B cell (primary cell): ENCODE measurements at regions not wholly inside any gene's neighbourhood (a gene's known extent, or its start where the extent isn't known, plus 50 kb on each side); places are given as distances from the start of the nearest gene placed in this dataset.

Experiments used
- ATAC-seq: fragments of 200-7000 bp; cut with Tn5 transposase; one replicate; pipeline ENCODE4 v1.10.0; 2021; ENCODE audit warnings: low read depth, mild to moderate bottlenecking, moderate number of reproducible peaks, moderate library complexity
- CTCF ChIA-PET: fragments of 350-600 bp; sonication (Branson Sonifier 250); formaldehyde crosslinking; loops from one replicate; lab custom pipeline; 2021; ENCODE audit warnings: antibody characterized with exemption, inconsistent platforms; lab: Charles Lee
- POLR2A ChIA-PET: fragments of 350-600 bp; sonication (Branson Sonifier 250); formaldehyde crosslinking; loops from one replicate; lab custom pipeline; 2021; ENCODE audit warnings: antibody characterized with exemption; lab: Charles Lee
- DNase-seq: peaks from one replicate; pipeline ENCODE4 v3.0.0; 2013
- H2AFZ ChIP-seq: 2 replicates; pipeline ENCODE4 v1.6.1; 2012; ENCODE audit warnings: mild to moderate bottlenecking, low read depth, low read length; ENCODE audit not compliant: insufficient read depth, poor library complexity, severe bottlenecking
- H3K27ac ChIP-seq, 2 donors: 1 replicate in 1 of 2; 2 replicates in 1 of 2; pipeline ENCODE4 v1.5.1; 2012 to 2013; ENCODE audit warnings: low read length in 2 of 2, mild to moderate bottlenecking in 2 of 2, moderate library complexity in 1 of 2
- H3K27me3 ChIP-seq, 4 experiments: fragments of 200-600 bp in 1 of 4; sonication (generic) in 1 of 4; replicated peaks in 1 of 4; 1 replicate in 2 of 4; 2 replicates in 2 of 4; pipeline versions ENCODE4 v1.6.1 to v1.7.0; 2013 to 2016; ENCODE audit warnings: low read length in 3 of 4, mild to moderate bottlenecking in 2 of 4, mixed read lengths in 1 of 4, moderate library complexity in 1 of 4; ENCODE audit not compliant: insufficient read depth in 4 of 4, control insufficient read depth in 3 of 4; ENCODE audit errors: control extremely low read depth in 1 of 4
- H3K36me3 ChIP-seq, 2 experiments: replicated peaks in 1 of 2; 1 replicate in 1 of 2; 2 replicates in 1 of 2; pipeline versions ENCODE4 v1.6.1 to v1.7.1; 2013; ENCODE audit warnings: low read length in 1 of 2; ENCODE audit not compliant: insufficient read depth in 2 of 2, control insufficient read depth in 1 of 2; ENCODE audit errors: control extremely low read depth in 1 of 2, extremely low read depth in 1 of 2
- H3K4me1 ChIP-seq, 2 donors: fragments of 200-600 bp in 1 of 2; sonication (generic) in 1 of 2; 1 replicate in 1 of 2; 2 replicates in 1 of 2; pipeline versions ENCODE4 v1.5.1 to v1.6.1; 2013 to 2017; ENCODE audit warnings: low read length in 2 of 2; ENCODE audit not compliant: control insufficient read depth in 2 of 2, insufficient read depth in 2 of 2
- H3K4me2 ChIP-seq: replicated peaks from 2 replicates; pipeline ENCODE3; 2012; ENCODE audit warnings: mild to moderate bottlenecking, low read depth, low read length; ENCODE audit not compliant: poor library complexity, severe bottlenecking
- H3K4me3 ChIP-seq, 5 experiments: fragments of 200-600 bp in 1 of 5; sonication (generic) in 1 of 5; 1 replicate in 3 of 5; 2 replicates in 2 of 5; pipeline versions ENCODE4 v1.5.1 to v1.7.0; 2011 to 2016; ENCODE audit warnings: low read length in 4 of 5, mild to moderate bottlenecking in 4 of 5, low read depth in 2 of 5, control low read depth in 1 of 5, moderate library complexity in 1 of 5; ENCODE audit not compliant: insufficient read depth in 1 of 5; ENCODE audit errors: control extremely low read depth in 1 of 5, extremely low read depth in 1 of 5
- H3K79me2 ChIP-seq: fragments of 200-600 bp; sonication (generic); one replicate; pipeline ENCODE4 v1.6.0; 2016; ENCODE audit warnings: low read length; ENCODE audit not compliant: control insufficient read depth, insufficient read depth
- H3K9ac ChIP-seq: fragments of 200-600 bp; sonication (generic); 2 replicates; pipeline ENCODE4 v1.6.1; 2017; ENCODE audit warnings: mild to moderate bottlenecking, low read length, moderate library complexity
- H3K9me3 ChIP-seq, 3 donors: one replicate each; pipeline versions ENCODE4 v1.6.1 to v1.7.1; 2013; ENCODE audit warnings: low read length in 2 of 3; ENCODE audit not compliant: control insufficient read depth in 2 of 3, insufficient read depth in 1 of 3; ENCODE audit errors: control extremely low read depth in 1 of 3
- H4K20me1 ChIP-seq: 2 replicates; pipeline ENCODE4 v1.6.0; 2012; ENCODE audit warnings: mild to moderate bottlenecking, low read length; ENCODE audit not compliant: insufficient read depth, control insufficient read depth, poor library complexity, severe bottlenecking
- H3K27ac Mint-ChIP-seq: one replicate; pipeline ENCODE4 v1.8.0; 2021; ENCODE audit warnings: mixed read lengths
- H3K27me3 Mint-ChIP-seq: one replicate; pipeline ENCODE4 v1.8.0; 2021; ENCODE audit warnings: mixed read lengths
- H3K4me1 Mint-ChIP-seq: one replicate; pipeline ENCODE4 v1.8.0; 2021; ENCODE audit warnings: mixed read lengths
- H3K4me3 Mint-ChIP-seq: one replicate; pipeline ENCODE4 v1.8.0; 2021; ENCODE audit warnings: mixed read lengths
- H3K9me3 Mint-ChIP-seq: one replicate; pipeline ENCODE4 v1.8.0; 2022; ENCODE audit warnings: mixed read lengths; ENCODE audit not compliant: insufficient read depth
- CTCF ChIP-seq: fragments of 200-600 bp; IDR thresholded peaks from one replicate; pipeline ENCODE4 v1.8.0; 2022; ENCODE audit warnings: antibody characterized with exemption, mild to moderate bottlenecking
- EZH2 ChIP-seq: IDR thresholded peaks from 2 replicates; pipeline ENCODE4 v1.6.1; 2012; ENCODE audit warnings: borderline replicate concordance, low read depth, mild to moderate bottlenecking, moderate library complexity, low read length; ENCODE audit not compliant: insufficient read depth, poor library complexity, severe bottlenecking
- WGBS: methylation state at CpG from one replicate; pipeline ENCODE4 v1.1.5; 2013; ENCODE audit warnings: missing lambda C conversion rate; ENCODE audit not compliant: insufficient coverage; 5-methylcytosine and 5-hydroxymethylcytosine counted together
- intact Hi-C: fragments of 100-400 bp; cut with micrococcal nuclease; formaldehyde crosslinking; loops from one replicate; pipeline ENCODE4 v1.10.0; 2022

GRCh38 chr14:71762575-71762974 lies 169.7 kb upstream of the RGS6 start:
- ATAC-seq, result no peak
- WGBS, result no CpG with 5 or more reads among the region's 4 CpGs

More at GRCh38 chr14:71762575-71762974, 169.7 kb upstream of the RGS6 start:
- Mint-ChIP-seq H3K4me3 (no peak overlapping the region), H3K27ac (no peak overlapping the region), H3K27me3 (peaks cover 29% of the 10 kb centered on the region), H3K9me3 (peaks cover 2% of the 10 kb centered on the region), H3K4me1 (no peaks in the 10 kb centered on the region)
- H3K79me2 ChIP-seq, result no peaks in the 10 kb centered on the region
- H3K4me1 ChIP-seq, result no peaks in the 10 kb centered on the region
- H2AFZ ChIP-seq, result no peak overlapping the region
- DNase-seq, result no peak
- H3K27ac ChIP-seq, result no peak overlapping the region
- H3K4me3 ChIP-seq, result no peak overlapping the region
- ChIA-PET CTCF (interaction anchor here (1.1 kb wide), 1 partner anchor 622 kb away, joined by 3 read pairs; no protein-coding TSS in a partner anchor), POLR2A (no interaction called here)
- intact Hi-C loops, result no loop called here
- H3K4me2 ChIP-seq, result no peak overlapping the region
- TF ChIP-seq CTCF, result no peak
- no peak for TF ChIP-seq EZH2
- no peaks in the 10 kb centered on the region for H3K9me3 ChIP-seq
- H3K9ac ChIP-seq, result no peak overlapping the region
- H3K27me3 ChIP-seq, result peaks cover 0 to 9% (median under 1%) of the 10 kb centered on the region in 4 experiments
- H3K36me3 ChIP-seq, result no peaks in the 10 kb centered on the region
- H4K20me1 ChIP-seq, result no peaks in the 10 kb centered on the region
